ENCODE measurements at regions not wholly inside any gene's neighbourhood (a gene's known extent, or its start where the extent isn't known, plus 50 kb on each side); places are given as distances from the start of the nearest gene placed in this dataset.

DNA sequence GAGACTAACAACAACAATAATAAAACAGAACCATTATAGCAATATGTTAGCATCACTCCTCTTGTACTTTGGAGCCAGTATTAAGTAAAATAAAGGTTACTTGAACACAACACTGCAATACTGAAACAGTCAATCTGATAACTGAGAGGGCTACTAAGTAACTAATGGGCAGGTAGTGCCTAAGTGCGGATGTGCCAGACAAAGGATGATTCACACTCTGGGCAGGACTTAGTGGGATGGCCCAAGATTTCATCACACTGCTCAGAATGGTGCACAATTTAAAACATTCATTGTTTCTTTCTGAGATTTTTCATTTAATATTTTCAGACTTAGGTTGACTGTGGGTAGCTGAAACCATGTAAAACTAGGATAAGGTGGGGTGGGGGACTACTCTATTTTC lies 131.9 kb upstream of the CAND1 start:
- H3K4me3 ChIP-seq (ENCODE audit: low read length): no peak overlapping the region
- no peaks in the 10 kb centered on the region for H3K36me3 ChIP-seq (ENCODE audit: control insufficient read depth, insufficient read depth, low read length)
- Mint-ChIP-seq H3K9me3 (no peaks in the 10 kb centered on the region), H3K4me3 (no peak overlapping the region), H3K4me1 (no peaks in the 10 kb centered on the region), H3K27me3 (ENCODE audit: low read depth in 2 of 2) (peaks cover 21 to 25% of the 10 kb centered on the region in 2 donors), H3K27ac (no peak overlapping the region), H3K36me3 (no peaks in the 10 kb centered on the region)
- WGBS (ENCODE audit: insufficient coverage): 100% methylated on average over 1 of the region's 1 CpG
- no peaks in the 10 kb centered on the region for H3K4me1 ChIP-seq (ENCODE audit: control insufficient read depth, insufficient read depth, low read length)
- TF ChIP-seq, protein P1, sequence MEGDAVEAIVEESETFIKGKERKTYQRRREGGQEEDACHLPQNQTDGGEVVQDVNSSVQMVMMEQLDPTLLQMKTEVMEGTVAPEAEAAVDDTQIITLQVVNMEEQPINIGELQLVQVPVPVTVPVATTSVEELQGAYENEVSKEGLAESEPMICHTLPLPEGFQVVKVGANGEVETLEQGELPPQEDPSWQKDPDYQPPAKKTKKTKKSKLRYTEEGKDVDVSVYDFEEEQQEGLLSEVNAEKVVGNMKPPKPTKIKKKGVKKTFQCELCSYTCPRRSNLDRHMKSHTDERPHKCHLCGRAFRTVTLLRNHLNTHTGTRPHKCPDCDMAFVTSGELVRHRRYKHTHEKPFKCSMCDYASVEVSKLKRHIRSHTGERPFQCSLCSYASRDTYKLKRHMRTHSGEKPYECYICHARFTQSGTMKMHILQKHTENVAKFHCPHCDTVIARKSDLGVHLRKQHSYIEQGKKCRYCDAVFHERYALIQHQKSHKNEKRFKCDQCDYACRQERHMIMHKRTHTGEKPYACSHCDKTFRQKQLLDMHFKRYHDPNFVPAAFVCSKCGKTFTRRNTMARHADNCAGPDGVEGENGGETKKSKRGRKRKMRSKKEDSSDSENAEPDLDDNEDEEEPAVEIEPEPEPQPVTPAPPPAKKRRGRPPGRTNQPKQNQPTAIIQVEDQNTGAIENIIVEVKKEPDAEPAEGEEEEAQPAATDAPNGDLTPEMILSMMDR (IDR thresholded peaks at IDR 0.05): no peak
- ATAC-seq (no peak), DNase-seq (no peak)
- peaks cover 6% of the 10 kb centered on the region for H3K27me3 ChIP-seq (ENCODE audit: control insufficient read depth, insufficient read depth, low read length)
- H3K27ac ChIP-seq (ENCODE audit: low read length): no peak overlapping the region
- intact Hi-C loops (cut with micrococcal nuclease): no loop called here
- H3K9me3 ChIP-seq (ENCODE audit: control insufficient read depth, insufficient read depth, low read length): no peaks in the 10 kb centered on the region

DNA sequence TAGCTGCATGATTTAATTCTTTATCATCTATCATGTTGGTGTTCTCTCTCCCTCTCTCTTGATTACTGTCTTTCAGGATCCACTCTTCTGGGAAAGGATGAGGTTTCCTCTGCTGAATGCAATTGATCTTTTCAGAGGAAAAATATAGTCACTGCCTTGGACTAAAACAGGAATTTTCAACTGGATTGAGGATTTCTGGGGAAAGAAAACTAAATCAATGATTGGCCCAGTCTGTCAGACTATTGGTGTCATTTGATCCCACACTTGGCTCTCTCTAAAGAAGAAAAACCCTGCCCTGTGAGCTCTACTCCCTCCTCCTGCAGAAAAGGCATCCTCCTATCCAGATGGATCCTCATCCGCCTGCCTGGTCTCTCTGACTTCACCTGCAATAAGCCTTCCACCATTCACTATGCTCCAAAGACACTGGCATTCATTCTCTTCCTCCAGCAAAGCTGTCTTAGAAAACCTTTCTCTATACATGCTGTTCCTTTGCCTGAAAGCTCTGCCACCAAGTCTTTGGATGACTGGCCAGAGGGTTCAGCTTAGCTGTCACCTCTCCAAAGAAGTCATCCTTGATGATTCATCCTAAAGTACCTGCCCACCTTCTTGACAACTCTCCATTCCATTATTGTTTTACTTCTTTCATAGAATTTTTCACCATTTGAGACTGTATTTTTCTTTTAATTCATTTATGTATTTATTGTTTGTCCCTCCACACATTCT lies 127.7 kb upstream of the CAND1 start:
- 88% methylated on average over 1 of the region's 1 CpG for WGBS (ENCODE audit: insufficient coverage)
- Histone ChIP-seq H3K36me3 (ENCODE audit: control insufficient read depth, insufficient read depth, low read length) (no peaks in the 10 kb centered on the region), H3K4me1 (ENCODE audit: control insufficient read depth, insufficient read depth, low read length) (no peaks in the 10 kb centered on the region), H3K27ac (ENCODE audit: low read length) (no peak overlapping the region), H3K9me3 (ENCODE audit: control insufficient read depth, insufficient read depth, low read length) (no peaks in the 10 kb centered on the region), H3K27me3 (ENCODE audit: control insufficient read depth, insufficient read depth, low read length) (peaks cover 6% of the 10 kb centered on the region), H3K4me3 (ENCODE audit: low read length) (no peak overlapping the region)
- Mint-ChIP-seq H3K4me1 (no peaks in the 10 kb centered on the region), H3K27ac (no peak overlapping the region), H3K4me3 (no peak overlapping the region), H3K9me3 (no peaks in the 10 kb centered on the region), H3K27me3 (ENCODE audit: low read depth in 2 of 2) (peaks cover 22 to 36% of the 10 kb centered on the region in 2 donors), H3K36me3 (no peaks in the 10 kb centered on the region)
- ATAC-seq (no peak), DNase-seq (no peak)
- intact Hi-C loops (cut with micrococcal nuclease): no loop called here
- TF ChIP-seq, protein P1 (IDR thresholded peaks at IDR 0.05): no peak

DNA sequence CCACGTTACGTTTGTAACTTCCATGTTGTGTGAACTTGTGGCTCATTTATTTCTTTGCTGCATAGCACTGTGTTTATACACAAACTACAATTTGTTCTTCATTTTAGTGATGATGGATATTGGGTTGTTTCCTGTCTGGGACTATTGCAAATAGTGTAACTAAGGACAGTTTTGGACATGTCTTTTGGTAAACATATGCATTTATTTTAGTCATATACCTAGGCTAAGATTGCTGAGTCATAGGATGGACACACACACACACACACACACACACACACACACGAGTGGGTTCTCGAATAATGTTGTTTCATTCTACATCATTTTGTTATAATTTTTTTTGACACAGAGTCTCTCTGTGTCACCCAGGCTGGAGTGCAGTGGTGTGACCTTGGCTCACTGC lies 123.5 kb upstream of the CAND1 start:
- H3K27ac Mint-ChIP-seq: no peak overlapping the region
- Histone ChIP-seq H3K4me3 (ENCODE audit: low read length) (no peak overlapping the region), H3K9me3 (ENCODE audit: control insufficient read depth, insufficient read depth, low read length) (no peaks in the 10 kb centered on the region), H3K4me1 (ENCODE audit: control insufficient read depth, insufficient read depth, low read length) (no peaks in the 10 kb centered on the region), H3K27ac (ENCODE audit: low read length) (no peak overlapping the region), H3K27me3 (ENCODE audit: control insufficient read depth, insufficient read depth, low read length) (no peaks in the 10 kb centered on the region), H3K36me3 (ENCODE audit: control insufficient read depth, insufficient read depth, low read length) (no peaks in the 10 kb centered on the region)
- no peak for DNase-seq
- TF ChIP-seq, protein P1 (IDR thresholded peaks at IDR 0.05): no peak
- H3K27me3 Mint-ChIP-seq (ENCODE audit: low read depth in 2 of 2): peaks cover 11 to 26% of the 10 kb centered on the region in 2 donors
- H3K4me3 Mint-ChIP-seq: no peak overlapping the region
- intact Hi-C loops (cut with micrococcal nuclease): no loop called here
- no peaks in the 10 kb centered on the region for H3K36me3 Mint-ChIP-seq
- H3K4me1 Mint-ChIP-seq: no peaks in the 10 kb centered on the region
- H3K9me3 Mint-ChIP-seq: no peaks in the 10 kb centered on the region
- WGBS (ENCODE audit: insufficient coverage): 64% methylated on average over 2 of the region's 4 CpGs
- no peak for ATAC-seq

DNA sequence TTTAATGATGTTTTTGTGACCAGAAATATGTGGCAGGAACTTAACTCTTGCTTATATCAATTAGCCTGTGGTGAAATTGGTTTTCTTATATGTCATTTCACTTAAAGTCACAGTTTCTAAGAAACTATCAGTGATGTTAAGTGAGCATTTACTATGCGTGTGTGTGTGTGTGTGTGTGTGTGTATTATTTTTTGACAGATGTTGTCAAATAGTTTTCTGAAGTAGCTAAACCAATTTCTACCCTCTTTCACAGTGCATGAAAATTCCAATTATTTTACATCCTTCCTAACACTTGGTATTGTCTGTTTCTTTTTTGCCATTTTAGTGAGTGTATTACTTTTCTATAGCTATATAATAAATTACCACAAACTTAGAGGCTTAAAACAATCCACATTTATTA lies 122.1 kb upstream of the CAND1 start:
- H3K36me3 ChIP-seq (ENCODE audit: control insufficient read depth, insufficient read depth, low read length): no peaks in the 10 kb centered on the region
- DNase-seq (no peak), ATAC-seq (no peak)
- intact Hi-C loops (cut with micrococcal nuclease): no loop called here
- Mint-ChIP-seq H3K4me1 (no peaks in the 10 kb centered on the region), H3K4me3 (no peak overlapping the region), H3K27ac (no peak overlapping the region), H3K36me3 (no peaks in the 10 kb centered on the region), H3K27me3 (ENCODE audit: low read depth in 2 of 2) (peaks cover 12 to 27% of the 10 kb centered on the region in 2 donors), H3K9me3 (no peaks in the 10 kb centered on the region)
- no peak overlapping the region for H3K4me3 ChIP-seq (ENCODE audit: low read length)
- no peaks in the 10 kb centered on the region for H3K4me1 ChIP-seq (ENCODE audit: control insufficient read depth, insufficient read depth, low read length)
- no CpG with 5 or more reads among the region's 1 CpG for WGBS (ENCODE audit: insufficient coverage)
- peaks cover 2% of the 10 kb centered on the region for H3K27me3 ChIP-seq (ENCODE audit: control insufficient read depth, insufficient read depth, low read length)
- H3K27ac ChIP-seq (ENCODE audit: low read length): no peak overlapping the region
- TF ChIP-seq, protein P1 (IDR thresholded peaks at IDR 0.05): no peak
- no peaks in the 10 kb centered on the region for H3K9me3 ChIP-seq (ENCODE audit: control insufficient read depth, insufficient read depth, low read length)
